ENCODE measurements at regions not wholly inside any gene's neighbourhood (a gene's known extent, or its start where the extent isn't known, plus 50 kb on each side); places are given as distances from the start of the nearest gene placed in this dataset.

- no peak overlapping the region for H3K4me3 ChIP-seq (ENCODE audit: low read depth in 2 of 2, low read length in 1 of 2)
- H2AFZ ChIP-seq (ENCODE audit: low read depth), result no peak overlapping the region
- no peaks in the 10 kb centered on the region for H3K79me2 ChIP-seq (ENCODE audit: insufficient read depth)
- ChIA-PET CTCF (interaction anchor here (0.6 to 1.3 kb wide), 2 partner anchors 15 to 34 kb away, joined by 3 read pairs; no protein-coding TSS in a partner anchor), POLR2A (interaction anchor here (0.8 kb wide), 1 partner anchor 77 kb away, joined by 3 read pairs; no protein-coding TSS in a partner anchor)
- TF ChIP-seq CHD2 (IDR thresholded peaks at IDR 0.05; ENCODE audit: low read length, partially characterized antibody), result no peak
- TF ChIP-seq SMC3 (IDR thresholded peaks at IDR 0.05; ENCODE audit: low read depth, low read length), result no peak
- no peak for TF ChIP-seq IRF3 (IDR thresholded peaks at IDR 0.05; ENCODE audit: low read depth, low read length)
- TF ChIP-seq TAF1 (IDR thresholded peaks at IDR 0.05; ENCODE audit: borderline replicate concordance, low read depth, low read length), result no peak
- TF ChIP-seq PBX3 (IDR thresholded peaks at IDR 0.05), result no peak
- TF ChIP-seq NRF1 (IDR thresholded peaks at IDR 0.05; ENCODE audit: low read depth, low read length), result no peak
- no peak for TF ChIP-seq FOXJ3 (CRISPR knock-in tag; IDR thresholded peaks at IDR 0.05)
- TF ChIP-seq GABPA (IDR thresholded peaks at IDR 0.05; ENCODE audit: low read depth), result no peak
- no peak for TF ChIP-seq TEAD4 (IDR thresholded peaks at IDR 0.05; ENCODE audit: borderline replicate concordance, insufficient read depth)
- no peak for TF ChIP-seq JUND (IDR thresholded peaks at IDR 0.05)
- TF ChIP-seq ZBTB33 (IDR thresholded peaks at IDR 0.05; ENCODE audit: borderline replicate concordance, low read depth), result no peak
- no peak for TF ChIP-seq YY1 (IDR thresholded peaks at IDR 0.05; ENCODE audit: low read depth)
- TF ChIP-seq NFIC (IDR thresholded peaks at IDR 0.05; ENCODE audit: borderline replicate concordance), result no peak
- H3F3A ChIP-seq (replicated peaks; ENCODE audit: insufficient read depth), result no peaks in the 10 kb centered on the region
- 3% methylated on average over 6 of the region's 6 CpGs for WGBS (ENCODE audit: low lambda C conversion rate)
- H3K9me2 ChIP-seq, result no peaks in the 10 kb centered on the region
- H3K9ac ChIP-seq, result no peak overlapping the region
- H4K20me1 ChIP-seq (ENCODE audit: insufficient read depth), result no peaks in the 10 kb centered on the region
- DNase-seq, result no peak
- H3K36me3 ChIP-seq (replicated peaks in 1 of 2; ENCODE audit: control insufficient read depth in 1 of 2, insufficient read depth in 2 of 2, low read length in 1 of 2), result no peaks in the 10 kb centered on the region
- H3K27ac ChIP-seq (ENCODE audit: low read depth in 2 of 2, low read length in 1 of 2), result no peak overlapping the region
- H3K4me2 ChIP-seq, result no peak overlapping the region
- H3K27me3 ChIP-seq (ENCODE audit: insufficient read depth), result no peaks in the 10 kb centered on the region
- peaks cover 5% of the 10 kb centered on the region; the same call in 1 of the 2 replicates for H3K9me3 ChIP-seq
- H3K4me1 ChIP-seq (ENCODE audit: control insufficient read depth in 1 of 2, insufficient read depth in 2 of 2, low read depth in 1 of 2, low read length in 1 of 2), result no peaks in the 10 kb centered on the region; a peak in 1 of 4 replicates
Observed at GRCh38 chr10:121002586-121003205, 151.5 kb downstream of the WDR11 start.

Measured in SK-N-SH (cell line).